ENCODE measurements at regions not wholly inside any gene's neighbourhood (a gene's known extent, or its start where the extent isn't known, plus 50 kb on each side); places are given as distances from the start of the nearest gene placed in this dataset.

- no peak for DNase-seq
Observed at GRCh38 chr3:170728181-170728580, 141.8 kb downstream of the RPL22L1 start.

- no peak for DNase-seq
Observed at GRCh38 chr3:170727754-170728153, 141.9 kb upstream of the SLC7A14 start.

- DNase-seq = no peak
Observed at GRCh38 chr3:170726976-170727661, 141.2 kb upstream of the SLC7A14 start.

GRCh38 chr3:170725285-170725731 lies 139.4 kb upstream of the SLC7A14 start:
- no peak for DNase-seq

GRCh38 chr3:170724599-170725280 lies 138.9 kb upstream of the SLC7A14 start:
- no peak for DNase-seq

- no peak for DNase-seq
Observed at GRCh38 chr3:170723241-170723640, 137.4 kb upstream of the SLC7A14 start.

GRCh38 chr3:170721563-170721962 lies 135.7 kb upstream of the SLC7A14 start:
- DNase-seq = no peak

GRCh38 chr3:170719300-170719699 lies 133.4 kb upstream of the SLC7A14 start:
- no peak for DNase-seq

GRCh38 chr3:170718848-170719247 lies 133.0 kb upstream of the SLC7A14 start:
- no peak for DNase-seq

GRCh38 chr3:170717410-170718402 lies 131.8 kb upstream of the SLC7A14 start:
- no peak for DNase-seq

GRCh38 chr3:170716172-170716805 lies 130.4 kb upstream of the SLC7A14 start:
- no peak for DNase-seq

GRCh38 chr3:170714562-170715535 lies 129.0 kb upstream of the SLC7A14 start:
- no peak for DNase-seq

- peak in 1 of 2 experiments; percentile 33 for DNase-seq
Observed at GRCh38 chr3:170714122-170714521, 128.2 kb upstream of the SLC7A14 start.

- DNase-seq = no peak
Observed at GRCh38 chr3:170713653-170714052, 127.8 kb upstream of the SLC7A14 start.

- DNase-seq = no peak
Observed at GRCh38 chr3:170712798-170713197, 126.9 kb upstream of the SLC7A14 start.

- DNase-seq = no peak
Observed at GRCh38 chr3:170712336-170712735, 126.5 kb upstream of the SLC7A14 start.

- no peak for DNase-seq
Observed at GRCh38 chr3:170711786-170712185, 125.9 kb upstream of the SLC7A14 start.

- no peak for DNase-seq
Observed at GRCh38 chr3:170709046-170709445, 123.2 kb upstream of the SLC7A14 start.

GRCh38 chr3:170707899-170708298 lies 122.0 kb upstream of the SLC7A14 start:
- no peak for DNase-seq

GRCh38 chr3:170705131-170705530 lies 119.3 kb upstream of the SLC7A14 start:
- DNase-seq = no peak

GRCh38 chr3:170703121-170703588 lies 117.3 kb upstream of the SLC7A14 start:
- no peak for DNase-seq

All from NCI-H2081 (cell line).